ENCODE measurements at regions not wholly inside any gene's neighbourhood (a gene's known extent, or its start where the extent isn't known, plus 50 kb on each side); places are given as distances from the start of the nearest gene placed in this dataset.

- TF ChIP-seq ASH1L (IDR thresholded peaks at IDR 0.05; ENCODE audit: borderline replicate concordance, low read depth, partially characterized antibody) (no peak), ZNF133 (CRISPR knock-in tag; IDR thresholded peaks at IDR 0.05) (no peak), ID3 (CRISPR knock-in tag; IDR thresholded peaks at IDR 0.05) (no peak), ID3 (tag; IDR thresholded peaks at IDR 0.05) (no peak), CBFA2T2 (conservative IDR thresholded peaks at IDR 0.05) (no peak), GABPB1 (CRISPR knock-in tag; IDR thresholded peaks at IDR 0.05) (no peak)
Measured at GRCh38 chr12:17388679-17389078, 701.3 kb downstream of the RERGL start (continued).

GRCh38 chr12:17383321-17383720, 706.7 kb downstream of the RERGL start:
- Histone ChIP-seq H3K4me3 (no peak overlapping the region), H3K4me2 (ENCODE audit: insufficient read depth, low read length) (no peak overlapping the region), H3K27ac (ENCODE audit: extremely low read depth, low read depth, low read length) (no peak overlapping the region), H3K36me3 (ENCODE audit: control insufficient read depth, insufficient read depth, low read length) (no peaks in the 10 kb centered on the region), H3K9me3 (replicated peaks; ENCODE audit: control insufficient read depth, insufficient read depth, low read depth, low read length) (no peaks in the 10 kb centered on the region), H2AFZ (ENCODE audit: low read depth, low read length) (no peak overlapping the region), H3K27me3 (ENCODE audit: control insufficient read depth in 2 of 2, insufficient read depth in 2 of 2, low read length in 2 of 2) (no peaks in the 10 kb centered on the region), H4K20me1 (replicated peaks; ENCODE audit: control insufficient read depth, insufficient read depth, low read length) (no peaks in the 10 kb centered on the region), H3K4me1 (replicated peaks in 1 of 2; ENCODE audit: control insufficient read depth in 2 of 2, insufficient read depth in 2 of 2, low read length in 2 of 2) (no peaks in the 10 kb centered on the region), H3K9me1 (ENCODE audit: control insufficient read depth, insufficient read depth, low read length) (no peaks in the 10 kb centered on the region), H3K79me2 (ENCODE audit: control insufficient read depth, insufficient read depth, low read length) (no peaks in the 10 kb centered on the region), H3K9ac (ENCODE audit: insufficient read depth in 1 of 2, low read depth in 2 of 2, low read length in 2 of 2) (no peak overlapping the region)
- FAIRE-seq (no peak), ATAC-seq (no peak), DNase-seq (ENCODE audit: extremely low read depth in 1 of 4, low spot score in 3 of 4) (no peak)
- ChIA-PET CTCF (ENCODE audit: low intra/inter-chr PET ratio) (no interaction called here), POLR2A (no interaction called here)
- in situ Hi-C loops (cut with MboI) (no loop called here), intact Hi-C loops (cut with micrococcal nuclease) (no loop called here)
- 0% methylated on average over 2 of the region's 3 CpGs for WGBS (ENCODE audit: insufficient coverage, low coverage, missing lambda C conversion rate)
- TF ChIP-seq MBD1 (CRISPR knock-in tag; IDR thresholded peaks at IDR 0.05) = no peak
- no TSS peak for BruUV-seq (replicated peaks)

Data from K562 (cell line).